Erythroblast (primary cell): ENCODE measurements at regions not wholly inside any gene's neighbourhood (a gene's known extent, or its start where the extent isn't known, plus 50 kb on each side); places are given as distances from the start of the nearest gene placed in this dataset.

Source experiments
- DNase-seq, 2 experiments: peaks; one replicate each; lab custom pipeline; 2025; lab: John Stamatoyannopoulos, UW
- GATA1 ChIP-seq: IDR thresholded peaks from 2 replicates; pipeline ENCODE4 v1.6.1; 2011; ENCODE audit warnings: low read depth, mild to moderate bottlenecking, control low read depth, low read length, moderate library complexity
- POLR2A ChIP-seq: IDR thresholded peaks from 2 replicates; pipeline ENCODE4 v1.6.1; 2011; ENCODE audit warnings: mild to moderate bottlenecking, low read length

DNA sequence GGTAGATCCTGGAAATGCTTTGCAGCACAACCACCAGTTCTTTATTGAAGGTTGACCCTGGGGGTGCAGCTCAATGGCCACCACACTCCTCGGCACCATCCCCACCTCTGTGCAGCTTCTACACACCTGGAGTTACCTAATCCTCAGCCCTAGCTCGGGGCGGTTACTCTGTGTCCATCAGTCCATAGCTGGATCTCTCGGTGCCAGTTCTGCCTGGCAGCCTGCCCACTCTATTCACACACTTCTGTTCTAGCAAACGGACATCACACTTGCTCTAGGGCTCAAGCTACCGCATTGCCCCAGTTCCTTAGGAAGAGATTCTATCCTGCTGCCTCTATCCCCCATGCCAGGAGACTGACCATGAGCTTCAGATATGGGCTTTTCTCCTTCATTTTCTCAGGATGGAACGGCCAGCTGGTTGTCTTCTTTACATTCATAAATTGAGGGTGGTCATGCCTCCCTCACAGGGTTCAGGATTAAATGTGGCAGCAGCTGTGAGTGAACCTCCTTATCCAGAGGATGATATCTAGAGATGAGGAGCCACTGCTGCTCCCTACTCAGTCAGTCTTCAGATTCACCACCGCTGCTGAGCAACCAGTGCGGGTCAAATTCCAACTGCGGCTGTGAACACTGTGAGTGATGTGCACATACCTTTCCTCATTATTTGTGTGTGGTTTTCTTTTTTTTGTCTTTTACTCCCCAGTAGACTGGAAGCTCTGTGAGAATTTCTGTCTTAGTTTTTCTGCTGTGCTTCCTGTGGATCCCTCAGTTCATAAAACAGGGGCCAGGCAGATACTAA is 66.9 kb upstream of the TRIB2 start:
- DNase-seq: no peak
- TF ChIP-seq POLR2A (no peak), GATA1 (no peak)

DNA sequence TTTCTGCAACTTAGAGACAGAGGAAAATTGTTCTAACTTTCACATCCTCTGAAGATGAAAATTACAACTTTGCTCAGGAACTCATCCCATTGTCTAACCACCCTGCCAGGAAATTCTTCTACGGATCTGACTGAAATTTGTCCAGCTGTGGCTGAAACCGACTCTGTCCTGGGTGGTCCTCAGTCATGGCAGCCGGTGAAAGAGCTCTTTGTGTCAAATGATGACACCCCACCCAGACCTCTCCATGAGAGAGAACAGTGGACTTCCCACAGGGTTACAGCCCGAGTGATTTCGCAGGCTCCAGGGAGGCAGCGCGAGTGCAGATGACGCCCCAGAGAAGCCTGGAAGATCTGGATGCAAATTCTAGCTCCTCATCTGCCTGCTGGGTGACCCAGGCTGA is 65.1 kb upstream of the TRIB2 start:
- TF ChIP-seq POLR2A (no peak), GATA1 (no peak)
- DNase-seq: no peak

DNA sequence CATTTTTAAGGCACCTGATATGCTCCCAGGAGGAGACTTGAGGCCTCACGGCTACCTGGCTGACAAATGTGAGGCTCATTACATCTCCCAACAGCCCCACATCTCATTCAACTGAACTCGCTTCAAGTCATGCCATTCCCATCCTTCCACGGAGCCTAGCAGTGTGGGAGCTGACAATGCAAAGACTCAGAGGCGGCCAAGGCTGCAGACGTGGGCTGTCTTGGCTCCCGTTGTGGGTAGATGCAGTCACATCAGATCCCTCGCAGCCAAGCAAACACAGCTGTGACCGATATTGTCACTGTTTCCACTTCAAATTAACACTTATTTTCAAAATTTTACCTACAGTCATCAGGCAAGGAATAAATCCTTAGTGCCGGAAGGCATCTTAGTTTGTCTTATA is 64.0 kb upstream of the TRIB2 start:
- TF ChIP-seq GATA1 (no peak), POLR2A (no peak)
- DNase-seq: no peak

DNA sequence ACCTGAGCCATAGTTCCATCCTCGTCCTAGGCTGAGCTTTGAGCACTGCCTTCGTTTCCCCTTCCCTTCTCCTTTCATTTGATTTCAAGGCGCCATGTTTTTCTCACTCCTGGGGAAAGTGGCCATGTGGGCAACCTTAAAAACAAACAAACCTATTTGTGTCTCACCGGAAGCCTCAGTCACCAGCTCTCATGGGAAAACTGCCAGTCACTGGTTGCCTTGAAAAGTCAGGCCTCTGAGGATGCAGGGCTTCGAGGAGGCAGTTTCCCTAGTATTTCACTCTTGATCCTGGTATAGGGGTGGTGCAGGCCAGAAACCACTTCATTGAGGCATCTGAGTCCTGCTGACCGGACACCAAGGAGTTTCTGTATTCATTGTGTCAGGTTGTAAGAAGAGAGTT is 59.2 kb upstream of the TRIB2 start:
- TF ChIP-seq POLR2A (no peak), GATA1 (no peak)
- DNase-seq: no peak

DNA sequence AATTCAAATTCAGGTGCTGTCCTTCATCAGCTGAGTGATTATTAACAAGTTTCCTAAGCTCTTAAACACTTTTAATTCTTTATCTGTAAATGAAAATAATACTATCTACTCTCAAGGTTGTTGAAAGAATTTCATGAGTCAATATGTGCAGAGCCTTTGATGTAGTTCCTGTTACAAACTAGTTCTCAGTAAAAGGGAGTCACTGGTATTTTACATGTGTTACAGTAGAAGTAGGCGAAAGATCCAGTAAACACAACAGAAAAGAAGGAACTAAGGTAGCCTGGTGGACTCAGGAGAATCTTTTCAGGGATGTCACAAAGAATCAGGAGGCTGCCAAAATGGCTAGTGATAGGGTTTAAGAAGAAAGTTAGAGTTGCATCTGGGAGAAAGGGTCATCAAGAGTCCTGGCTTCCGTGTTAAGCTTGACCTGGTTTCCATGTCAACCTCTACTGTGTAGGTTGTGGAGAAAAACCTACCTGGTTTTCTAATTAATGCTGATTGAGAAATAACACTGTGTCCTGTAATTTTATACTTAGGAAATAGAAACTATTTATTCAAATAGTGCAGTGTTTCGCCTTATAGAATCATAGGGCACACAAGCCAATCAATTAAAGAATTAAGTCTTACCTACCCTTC is 58.3 kb upstream of the TRIB2 start:
- no peak for DNase-seq
- TF ChIP-seq POLR2A (no peak), GATA1 (no peak)

DNA sequence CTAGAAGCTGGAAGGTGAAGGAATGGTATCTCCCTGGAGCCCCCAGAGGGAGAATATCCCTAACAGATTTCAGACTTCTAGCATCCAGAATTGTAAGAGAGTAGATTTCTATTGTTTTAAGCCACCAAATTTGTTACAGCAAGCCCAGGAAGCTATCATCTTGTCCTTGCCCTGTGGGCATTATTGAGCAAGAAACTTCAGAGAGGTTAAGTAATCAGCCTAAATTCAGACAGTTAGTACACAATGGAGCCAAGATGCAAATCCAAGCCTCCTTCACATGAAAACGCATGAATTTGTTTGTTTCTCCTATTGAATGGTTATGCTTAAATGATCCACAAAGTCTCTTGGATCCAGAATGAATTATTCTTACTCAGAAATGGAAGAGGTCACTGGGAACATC is 55.2 kb upstream of the TRIB2 start:
- no peak for TF ChIP-seq GATA1
- no peak for TF ChIP-seq POLR2A
- DNase-seq: no peak

DNA sequence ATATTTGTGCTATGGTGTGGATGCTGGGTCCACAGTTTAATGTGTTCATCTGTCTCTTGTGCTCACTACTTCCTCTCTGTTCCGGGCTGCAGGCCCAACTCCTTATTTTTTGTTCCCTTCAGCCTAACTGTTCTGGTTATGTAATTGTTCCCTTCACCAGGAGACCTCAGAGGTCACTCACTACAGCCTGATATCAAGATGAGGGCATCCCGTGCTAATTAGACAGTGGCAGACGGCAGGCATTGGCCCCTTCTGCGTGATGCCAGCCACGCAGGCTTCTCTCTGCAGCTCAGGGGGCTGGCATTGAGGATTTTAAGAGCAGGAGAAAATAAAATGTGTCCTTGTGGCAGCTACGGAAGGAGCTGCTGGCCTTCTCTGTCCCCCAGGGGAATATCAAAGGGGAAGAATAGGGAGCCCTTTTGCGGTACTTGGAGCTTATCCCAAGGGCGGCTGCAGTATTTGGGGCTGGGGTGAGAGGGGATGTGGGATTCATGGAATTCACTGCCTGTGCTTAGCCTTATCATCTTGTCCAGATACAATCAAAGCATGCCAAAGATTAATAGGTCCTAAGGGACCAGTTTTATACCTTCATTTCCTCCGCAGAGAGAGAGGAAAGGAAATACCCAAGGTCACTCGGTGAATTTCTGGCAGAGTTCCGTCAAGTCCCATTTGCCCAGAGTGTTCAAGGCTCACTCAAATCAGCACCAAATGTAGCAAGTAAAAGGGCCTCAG is 53.3 kb upstream of the TRIB2 start:
- TF ChIP-seq POLR2A: no peak
- no peak for TF ChIP-seq GATA1
- DNase-seq: no peak

DNA sequence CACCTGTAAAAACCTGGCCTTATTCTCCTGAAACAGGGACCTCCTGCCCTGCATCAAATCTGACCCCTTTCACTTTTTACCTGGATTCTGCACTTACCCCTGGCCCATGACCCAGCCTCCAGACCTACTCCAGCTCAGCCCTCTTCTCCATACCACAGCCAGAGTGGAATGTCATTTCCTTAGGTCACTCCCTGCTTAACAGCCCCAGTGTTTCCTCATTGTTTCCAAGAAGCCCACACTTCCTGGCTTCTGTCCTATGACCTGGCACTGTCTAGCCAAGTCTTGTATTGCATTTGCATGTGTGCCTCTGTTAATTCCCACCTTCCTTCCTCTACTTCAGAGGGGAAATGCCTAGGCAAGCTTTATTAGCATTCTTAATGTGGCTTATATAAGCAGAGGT is 51.4 kb upstream of the TRIB2 start:
- DNase-seq: no peak
- TF ChIP-seq GATA1 (no peak), POLR2A (no peak)

DNA sequence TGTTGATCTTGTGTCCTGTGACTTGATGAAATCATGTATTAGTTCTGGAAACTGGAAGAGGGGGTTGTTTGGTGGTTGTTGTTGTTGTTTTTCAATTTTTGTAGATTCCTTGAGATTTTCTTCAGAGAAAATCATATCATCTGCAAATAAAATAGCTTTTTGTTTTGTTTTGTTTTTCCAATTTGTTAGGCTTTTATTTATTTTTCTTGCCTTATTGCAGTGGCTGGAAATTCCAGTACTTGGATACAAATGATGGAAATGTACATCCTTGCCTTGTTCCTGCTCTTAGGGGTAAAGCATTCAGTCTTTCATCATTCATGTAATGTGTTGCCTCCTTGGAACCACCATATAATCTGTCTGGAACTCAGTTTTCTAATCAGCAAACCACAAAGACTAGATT is 50.3 kb upstream of the TRIB2 start:
- DNase-seq: no peak
- TF ChIP-seq POLR2A: no peak
- no peak for TF ChIP-seq GATA1
